GM19043 (cell line): ENCODE measurements at regions not wholly inside any gene's neighbourhood (a gene's known extent, or its start where the extent isn't known, plus 50 kb on each side); places are given as distances from the start of the nearest gene placed in this dataset.
"Not testable (repeated sequence)": the region's sequence is repeated elsewhere in the genome, so short reads cannot be mapped to it uniquely, and the experiment has no call there.

Experiments
- ATAC-seq: cut with Tn5 transposase; IDR thresholded peaks from one replicate; pipeline ENCODE4 v1.9.1; 2021; ENCODE audit warnings: low read depth; ENCODE audit not compliant: unreplicated experiment

- no peak for ATAC-seq
Measured at GRCh38 chr13:50493683-50494082, 349.8 kb downstream of the DLEU7 start.

DNA sequence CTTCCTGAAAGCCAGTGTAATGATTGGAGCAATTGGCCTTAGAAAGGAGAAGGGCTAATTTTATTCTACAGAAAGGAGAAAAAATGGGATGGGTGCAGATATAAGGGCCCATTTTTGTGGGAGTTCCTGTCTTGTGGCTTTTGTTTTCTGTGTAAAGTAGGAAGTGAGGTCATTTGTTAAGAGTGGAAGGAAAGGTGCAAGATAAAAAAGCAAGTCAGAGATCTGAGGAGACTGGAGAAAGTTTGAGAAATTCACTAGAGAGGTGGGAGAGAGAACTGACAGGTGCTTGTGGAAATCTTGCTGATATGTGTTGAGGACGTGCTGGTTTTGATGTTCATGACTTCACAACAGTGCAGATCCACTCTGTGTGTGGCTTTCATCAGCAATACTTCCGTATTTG, 349.4 kb downstream of the DLEU7 start:
- no peak for ATAC-seq

DNA sequence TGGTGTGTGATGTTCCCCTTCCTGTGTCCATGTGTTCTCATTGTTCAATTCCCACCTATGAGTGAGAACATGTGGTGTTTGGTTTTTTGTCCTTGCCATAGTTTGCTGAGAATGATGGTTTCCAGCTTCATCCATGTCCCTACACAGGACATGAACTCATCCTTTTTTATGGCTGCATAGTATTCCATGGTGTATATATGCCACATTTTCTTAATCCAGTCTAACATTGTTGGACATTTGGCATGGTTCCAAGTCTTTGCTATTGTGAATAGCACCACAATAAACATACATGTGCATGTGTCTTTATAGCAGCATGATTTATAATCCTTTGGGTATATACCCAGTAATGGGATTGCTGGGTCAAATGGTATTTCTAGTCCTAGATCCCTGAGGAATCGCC, 340.3 kb downstream of the DLEU7 start:
- ATAC-seq = not testable (repeated sequence)

DNA sequence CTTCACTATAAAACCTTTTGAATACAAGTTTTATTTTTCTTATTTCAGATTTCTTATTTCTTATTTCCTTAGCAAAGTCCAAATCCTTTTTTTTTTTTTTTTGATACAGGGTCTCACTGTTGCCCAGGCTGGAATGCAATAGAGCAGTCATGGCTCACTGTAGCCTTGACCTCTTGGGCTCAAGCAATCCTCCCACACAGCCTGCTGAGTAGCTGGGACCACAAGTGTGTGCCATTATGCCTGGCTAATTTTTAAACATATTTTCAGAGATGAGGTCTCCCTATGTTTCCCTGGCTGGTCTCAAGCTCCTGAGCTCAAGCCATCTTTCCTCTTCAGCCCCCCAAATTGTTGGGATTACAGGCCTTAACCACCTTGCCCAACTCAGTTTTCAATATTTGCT, 334.3 kb downstream of the DLEU7 start:
- ATAC-seq = no peak

DNA sequence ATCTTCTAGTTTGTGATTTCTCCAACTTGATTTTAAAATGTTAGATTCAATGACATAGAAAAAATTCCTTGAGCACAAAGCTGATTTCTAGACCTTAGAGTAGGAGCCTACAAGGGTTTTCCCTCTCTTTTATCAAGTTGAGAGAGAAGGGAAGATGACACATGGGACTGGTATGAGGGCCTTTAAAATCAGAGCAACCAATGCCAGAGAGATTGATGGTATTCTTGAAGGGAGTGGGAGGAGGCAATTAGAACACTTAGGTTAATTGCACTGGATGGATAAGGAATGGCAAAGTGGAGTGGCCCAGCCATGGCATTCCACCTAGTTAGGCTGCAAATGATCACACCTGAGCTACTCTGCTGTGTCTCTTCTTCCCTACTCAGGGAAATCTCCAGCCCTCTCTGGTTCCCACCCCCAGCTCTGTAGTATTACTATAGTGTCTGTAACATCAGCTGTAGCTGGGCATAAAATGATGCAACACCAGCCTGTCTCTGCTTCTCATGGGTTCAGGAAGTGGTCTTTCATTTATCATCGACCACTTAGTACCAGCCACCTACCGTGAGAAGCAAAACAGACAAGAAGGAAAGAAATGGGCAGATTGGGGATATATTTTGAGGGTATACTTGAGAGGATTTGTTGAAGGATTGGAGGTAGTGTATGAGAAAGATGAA, 333.6 kb downstream of the DLEU7 start:
- no peak for ATAC-seq

DNA sequence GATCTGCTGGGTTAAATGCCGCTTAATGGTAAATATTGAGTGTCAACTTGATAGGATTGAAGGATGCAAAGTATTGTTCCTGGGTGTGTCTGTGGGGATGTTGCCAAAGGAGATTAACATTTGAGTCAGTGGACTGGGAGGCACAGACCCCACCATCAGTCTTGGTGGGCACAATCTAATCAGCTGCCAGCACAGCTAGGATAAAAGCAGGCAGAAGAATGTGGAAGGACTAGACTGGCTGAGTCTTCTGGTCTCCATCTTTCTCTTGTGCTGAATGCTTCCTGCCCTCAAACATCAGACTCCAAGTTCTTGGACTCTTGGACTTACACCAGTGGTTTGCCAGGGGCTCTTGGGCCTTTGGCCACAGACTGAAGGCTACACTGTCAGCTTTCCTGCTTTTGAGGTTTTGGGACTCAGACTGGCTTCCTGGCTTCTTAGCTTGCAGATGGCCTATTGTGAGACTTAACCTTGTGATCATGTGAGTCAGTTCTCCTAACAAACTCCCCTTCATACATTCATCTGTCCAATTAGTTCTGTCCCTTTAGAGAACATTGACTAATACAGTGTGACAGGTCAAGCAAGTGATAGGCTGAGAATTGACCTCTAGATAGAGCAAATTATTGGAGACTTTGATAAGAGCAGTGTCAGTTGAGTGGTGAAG, 332.5 kb downstream of the DLEU7 start:
- not testable (repeated sequence) for ATAC-seq

- ATAC-seq = peak; percentile 50
Measured at GRCh38 chr13:50511877-50512341, 331.6 kb downstream of the DLEU7 start.

GRCh38 chr13:50512474-50513299, 330.8 kb downstream of the DLEU7 start:
- ATAC-seq = peak; percentile 92

- ATAC-seq = no peak
Measured at GRCh38 chr13:50513300-50513877, 330.1 kb downstream of the DLEU7 start.

- ATAC-seq = no peak
Measured at GRCh38 chr13:50514249-50514648, 329.2 kb downstream of the DLEU7 start.

- no peak for ATAC-seq
Measured at GRCh38 chr13:50518131-50518530, 325.4 kb downstream of the DLEU7 start.

DNA sequence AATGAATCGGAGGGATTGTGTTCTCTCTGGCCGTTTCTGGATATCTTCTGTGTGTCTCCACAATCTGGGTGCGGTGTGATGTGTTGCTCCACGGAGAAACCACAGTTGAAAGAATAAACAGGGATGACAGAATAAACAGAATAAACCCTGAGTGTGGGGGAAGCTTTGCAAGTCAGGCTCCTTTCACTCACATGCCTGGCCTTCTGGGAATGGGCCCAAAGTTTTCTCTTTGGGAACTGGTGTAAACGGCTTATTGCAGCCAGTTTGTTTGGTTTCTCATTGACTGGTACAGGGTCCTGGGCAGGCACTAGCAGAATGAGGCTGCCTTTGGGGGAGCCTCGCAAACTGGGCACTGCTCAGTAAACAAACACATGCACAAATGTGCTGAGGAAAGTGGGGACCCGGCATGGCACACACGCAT, 324.7 kb downstream of the DLEU7 start:
- ATAC-seq = no peak

GRCh38 chr13:50519866-50520265, 323.6 kb downstream of the DLEU7 start:
- ATAC-seq = no peak

GRCh38 chr13:50521006-50521830, 322.3 kb downstream of the DLEU7 start:
- ATAC-seq = no peak

DNA sequence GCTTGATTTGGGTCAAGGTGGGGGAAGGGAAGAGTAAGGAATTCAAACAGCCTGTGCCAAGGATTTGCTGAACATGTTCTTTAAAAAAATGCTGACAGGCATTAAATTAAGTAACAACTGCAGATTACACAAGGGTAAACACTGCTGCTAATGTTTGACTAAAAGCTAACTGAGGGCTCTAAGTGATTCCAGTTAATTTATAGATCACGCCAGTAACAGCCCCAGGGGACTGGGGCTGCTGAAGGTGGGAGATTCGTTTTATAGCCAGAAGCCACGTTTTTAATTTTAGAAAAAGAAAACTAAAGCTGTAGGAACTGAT, 321.7 kb downstream of the DLEU7 start:
- ATAC-seq = no peak

DNA sequence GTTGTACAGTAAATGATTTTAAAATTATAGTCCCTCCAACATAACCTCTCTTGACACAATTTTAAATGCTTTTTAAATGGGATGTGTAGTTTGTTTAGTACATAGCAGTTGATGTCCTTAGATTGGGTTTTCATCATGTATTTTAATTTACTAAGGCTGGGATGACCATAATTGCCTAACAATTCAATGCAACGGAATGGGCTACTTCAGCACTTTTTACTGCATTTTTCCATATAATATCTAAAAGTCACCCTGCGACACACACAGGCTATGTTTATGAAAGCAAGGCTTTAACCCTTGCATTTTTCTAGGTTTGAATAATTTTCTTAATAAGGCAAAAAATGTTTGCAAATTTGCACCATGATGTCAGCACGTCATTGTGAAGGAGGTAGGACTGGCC, 321.0 kb downstream of the DLEU7 start:
- ATAC-seq = no peak

- ATAC-seq = no peak
Measured at GRCh38 chr13:50523307-50523706, 320.2 kb downstream of the DLEU7 start.

GRCh38 chr13:50524560-50524959, 318.9 kb downstream of the DLEU7 start:
- no peak for ATAC-seq

DNA sequence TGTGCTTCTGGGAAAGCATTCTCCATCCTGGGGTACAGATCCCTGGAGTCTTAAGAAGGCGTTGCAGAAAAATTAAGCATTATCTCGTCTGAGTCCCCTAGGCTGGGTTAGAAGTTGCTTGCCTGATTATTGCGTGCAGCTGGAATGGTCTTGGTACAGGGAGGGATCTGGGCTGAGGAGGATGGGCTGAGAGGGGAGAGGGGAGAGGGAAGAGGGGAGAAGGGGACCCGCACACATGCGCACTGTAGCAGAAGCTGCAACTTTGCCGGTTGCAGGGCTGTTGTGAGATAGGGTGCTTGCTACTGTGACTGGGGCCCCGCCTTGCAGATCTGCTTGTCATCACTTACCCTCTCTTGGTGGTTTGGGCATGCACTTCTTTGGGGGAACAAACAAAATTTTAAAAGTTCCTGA, 316.8 kb downstream of the DLEU7 start:
- ATAC-seq = no peak

DNA sequence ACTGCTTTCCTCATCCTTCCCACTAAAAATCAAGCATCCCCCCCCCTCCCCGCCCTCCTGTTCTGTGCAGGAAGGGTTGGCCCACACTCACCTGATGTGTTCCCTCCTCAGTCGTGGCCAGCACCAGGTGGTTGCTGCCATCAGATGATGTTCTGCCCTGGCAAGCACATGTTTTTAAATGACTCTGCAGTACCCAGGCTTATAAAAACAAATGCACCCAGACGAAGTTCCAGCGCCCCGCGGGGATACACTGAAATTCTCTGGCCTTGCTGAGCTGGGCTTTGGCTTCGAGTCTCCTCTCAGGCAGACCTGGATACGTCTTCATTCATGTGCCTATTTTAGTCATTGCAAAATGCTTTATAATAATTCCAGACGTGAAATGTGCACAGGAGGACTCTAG, 316.3 kb downstream of the DLEU7 start:
- no peak for ATAC-seq
